CD4-positive, alpha-beta T cell treated with Interleukin-6 at 100 ng/mL for 8 hours (primary cell): ENCODE measurements at regions not wholly inside any gene's neighbourhood (a gene's known extent, or its start where the extent isn't known, plus 50 kb on each side); places are given as distances from the start of the nearest gene placed in this dataset.

ENCODE experiments used
- DNase-seq: peaks from one replicate; pipeline ENCODE4 v3.0.0-alpha.2; 2020; ENCODE audit warnings: mixed read lengths, low spot score

GRCh38 chr11:37072538-37073055, 474.6 kb upstream of the RAG2 start:
- DNase-seq, result no peak

DNA sequence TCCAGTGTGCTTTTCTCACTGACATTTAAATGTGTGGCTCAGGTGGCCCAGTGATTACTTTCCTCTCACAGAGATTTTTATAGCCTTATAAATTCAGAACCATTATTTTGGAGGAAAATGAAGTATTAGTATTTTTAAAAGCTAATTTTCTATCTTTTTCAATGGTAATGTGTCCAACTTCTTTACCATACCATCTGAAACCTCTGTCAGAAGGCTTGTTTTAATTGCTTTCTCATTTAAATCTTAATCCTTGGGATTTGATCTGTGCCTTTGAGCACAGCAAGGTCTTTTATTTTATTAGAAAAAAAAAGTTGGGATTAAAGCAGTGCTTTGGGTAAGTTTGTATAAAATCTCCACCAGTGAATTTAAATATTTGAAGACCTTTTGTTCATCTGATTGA, 452.3 kb upstream of the RAG2 start:
- DNase-seq, result no peak

- DNase-seq, result no peak
These were observed 442.9 kb upstream of the RAG2 start for GRCh38 chr11:37040921-37041320.

DNA sequence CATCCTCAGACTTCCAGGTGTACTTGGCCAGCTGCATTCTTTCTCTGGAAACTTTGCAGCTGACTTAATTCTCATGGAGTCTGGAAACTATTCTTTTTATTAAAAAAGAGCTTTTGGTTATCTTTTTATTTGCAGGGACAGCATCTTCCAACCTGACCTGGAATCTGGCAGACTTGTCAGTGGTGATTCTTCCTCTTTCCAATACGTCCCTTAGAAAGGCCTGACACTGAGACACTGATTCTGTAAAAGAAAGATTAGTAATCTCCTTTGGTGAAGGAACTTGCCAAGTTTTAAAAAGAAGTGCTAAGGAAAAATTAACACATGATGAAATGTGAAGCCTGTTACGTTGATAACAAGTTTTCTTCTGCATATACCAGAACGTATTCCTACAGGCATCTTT, 440.9 kb upstream of the RAG2 start:
- no peak for DNase-seq

- no peak for DNase-seq
These were observed 428.7 kb upstream of the RAG2 start for GRCh38 chr11:37026741-37027140.

DNA sequence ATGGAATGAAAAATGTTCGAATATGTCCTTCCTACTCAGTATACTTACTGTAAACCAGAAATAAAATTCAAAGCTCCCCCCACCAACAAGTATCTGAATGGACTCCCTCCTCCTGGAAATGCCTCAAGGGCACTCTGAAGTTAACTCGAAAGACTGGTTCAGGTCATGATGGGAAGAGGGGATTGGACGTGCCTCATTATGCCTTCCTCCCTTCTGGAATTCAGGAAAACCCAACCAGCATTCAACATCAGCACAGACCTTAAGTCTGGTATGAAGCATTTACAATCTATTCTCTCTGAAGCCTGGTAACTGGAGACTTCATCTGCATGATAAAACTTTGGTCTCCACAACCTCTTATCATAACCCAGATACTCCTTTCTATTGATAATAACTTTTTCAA, 428.3 kb upstream of the RAG2 start:
- DNase-seq, result no peak

GRCh38 chr11:37006563-37006962, 408.5 kb upstream of the RAG2 start:
- no peak for DNase-seq

GRCh38 chr11:37002831-37003230, 404.8 kb upstream of the RAG2 start:
- no peak for DNase-seq

- DNase-seq, result no peak
These were observed 399.6 kb upstream of the RAG2 start for GRCh38 chr11:36997656-36998055.

- DNase-seq, result no peak
These were observed 398.8 kb upstream of the RAG2 start for GRCh38 chr11:36996795-36997194.

DNA sequence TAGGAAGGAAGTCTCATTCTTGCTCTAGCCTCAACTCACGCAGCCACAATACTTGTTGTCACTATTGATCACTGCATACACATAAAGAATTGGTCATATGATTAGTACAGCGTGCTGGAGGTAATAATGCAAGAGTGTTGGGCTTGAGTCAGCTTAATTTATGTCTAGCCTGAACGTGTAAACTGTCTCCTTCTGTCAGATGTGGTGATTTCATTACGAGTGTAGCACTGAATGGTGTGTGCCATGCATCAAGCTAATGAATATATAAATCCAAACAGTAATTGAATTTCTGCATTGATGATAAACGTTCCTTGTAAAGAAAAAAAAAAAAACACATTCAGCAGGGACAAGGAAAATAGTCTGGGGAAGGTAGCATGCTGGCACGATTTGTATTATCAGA, 396.2 kb upstream of the RAG2 start:
- DNase-seq, result no peak

DNA sequence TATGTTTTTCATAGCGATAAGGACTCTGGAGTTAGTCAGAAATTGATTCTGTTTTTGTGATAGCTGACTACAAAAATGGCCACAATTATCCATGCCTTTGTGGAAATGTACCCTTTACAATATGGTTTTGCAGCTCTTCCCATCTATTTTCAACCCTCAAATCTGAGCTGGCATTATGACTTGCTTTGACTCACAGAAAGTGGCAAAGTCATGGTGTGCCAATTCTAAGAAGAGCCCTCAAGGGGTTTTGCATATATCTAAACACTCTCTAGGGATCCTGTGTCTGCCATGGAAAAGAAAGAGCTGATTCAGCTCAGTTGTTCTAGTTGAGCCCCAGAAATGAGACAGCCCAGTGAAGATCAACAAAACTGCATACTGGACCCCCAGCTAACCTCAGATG, 390.5 kb upstream of the RAG2 start:
- no peak for DNase-seq

- no peak for DNase-seq
These were observed 387.5 kb upstream of the RAG2 start for GRCh38 chr11:36985562-36985961.

- no peak for DNase-seq
These were observed 378.7 kb upstream of the RAG2 start for GRCh38 chr11:36976741-36977140.

DNA sequence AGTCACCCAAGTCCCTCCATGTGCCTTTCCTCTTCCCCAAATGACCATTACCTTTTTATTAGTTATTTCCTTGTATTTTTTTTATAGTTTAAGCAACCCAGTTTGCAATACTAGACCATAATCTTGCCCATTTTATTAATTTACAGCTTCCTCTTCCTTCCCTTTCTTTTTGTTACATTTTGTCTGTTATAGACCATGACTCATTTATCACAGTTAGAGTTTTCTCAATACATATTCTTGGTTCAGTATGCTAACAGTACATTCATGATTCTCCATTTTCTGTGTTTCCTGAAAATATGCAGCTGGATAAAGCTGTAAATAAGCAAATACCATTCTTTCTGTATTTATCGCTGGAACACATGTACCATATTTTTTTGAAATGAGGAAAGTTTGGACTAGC, 376.7 kb upstream of the RAG2 start:
- DNase-seq, result no peak

GRCh38 chr11:36953976-36954375, 355.9 kb upstream of the RAG2 start:
- no peak for DNase-seq

- DNase-seq, result no peak
These were observed 350.6 kb upstream of the RAG2 start for GRCh38 chr11:36948460-36949127.

DNA sequence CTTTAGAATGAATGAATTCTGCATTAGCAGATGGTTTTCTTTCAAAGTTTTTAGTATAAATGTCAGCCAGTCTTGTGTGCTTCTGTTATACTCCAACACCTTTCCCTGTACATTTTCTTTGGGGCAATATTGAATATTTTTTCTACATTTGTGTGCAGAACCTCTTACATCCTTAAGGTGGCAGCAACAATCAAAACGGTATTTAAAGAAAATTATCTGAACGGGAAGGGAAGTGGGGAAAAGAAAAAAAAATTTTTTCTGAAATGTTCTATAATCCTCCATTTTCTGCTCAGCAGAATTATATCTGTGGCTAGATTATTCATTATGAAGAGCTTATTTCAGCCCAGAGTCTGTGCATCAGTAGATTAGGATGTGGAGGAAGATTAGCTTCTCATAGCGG, 347.3 kb upstream of the RAG2 start:
- DNase-seq, result no peak

GRCh38 chr11:36933481-36933880, 335.4 kb upstream of the RAG2 start:
- no peak for DNase-seq

GRCh38 chr11:36931139-36931538, 333.1 kb upstream of the RAG2 start:
- no peak for DNase-seq

- no peak for DNase-seq
These were observed 332.2 kb upstream of the RAG2 start for GRCh38 chr11:36930256-36930655.

DNA sequence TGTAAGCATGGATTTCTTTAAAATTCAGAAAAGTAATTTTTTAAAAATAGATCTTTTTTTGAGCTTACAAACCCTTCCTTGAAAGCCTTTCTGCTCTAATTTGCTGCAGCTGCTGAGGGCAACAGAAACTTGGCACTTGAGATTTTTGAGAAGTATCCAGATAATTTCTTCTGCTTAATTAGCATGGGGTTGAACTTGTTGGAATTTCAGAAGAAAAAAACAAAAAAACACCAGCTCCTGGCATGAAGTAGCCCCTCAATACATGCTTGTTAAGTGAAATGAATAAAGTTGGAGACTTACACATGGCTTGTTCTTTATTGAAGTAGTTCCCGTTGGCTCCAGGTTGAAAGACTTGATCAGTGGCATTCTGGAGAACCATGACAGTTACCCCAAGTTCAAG, 331.4 kb upstream of the RAG2 start:
- DNase-seq, result no peak

- no peak for DNase-seq
These were observed 330.6 kb upstream of the RAG2 start for GRCh38 chr11:36928621-36929020.

DNA sequence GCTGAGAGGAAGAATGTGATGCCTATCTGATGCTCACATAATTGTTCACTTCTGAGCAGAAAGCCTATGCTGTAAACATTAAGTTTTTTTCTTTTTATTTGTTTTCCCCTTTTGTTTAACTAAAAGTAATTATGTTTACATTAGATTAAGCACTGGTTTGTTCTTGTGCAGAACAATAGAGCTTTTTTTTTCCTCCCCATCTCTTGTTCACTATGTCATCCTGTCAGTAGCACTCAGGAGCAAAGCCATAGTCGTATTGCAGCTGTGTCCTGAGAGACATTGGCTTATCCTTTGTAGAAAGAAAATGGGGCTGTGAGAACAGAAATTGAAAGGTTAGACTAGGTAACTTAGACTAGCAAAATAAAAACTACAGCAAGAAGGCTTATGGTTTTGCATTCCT, 301.8 kb upstream of the RAG2 start:
- no peak for DNase-seq

DNA sequence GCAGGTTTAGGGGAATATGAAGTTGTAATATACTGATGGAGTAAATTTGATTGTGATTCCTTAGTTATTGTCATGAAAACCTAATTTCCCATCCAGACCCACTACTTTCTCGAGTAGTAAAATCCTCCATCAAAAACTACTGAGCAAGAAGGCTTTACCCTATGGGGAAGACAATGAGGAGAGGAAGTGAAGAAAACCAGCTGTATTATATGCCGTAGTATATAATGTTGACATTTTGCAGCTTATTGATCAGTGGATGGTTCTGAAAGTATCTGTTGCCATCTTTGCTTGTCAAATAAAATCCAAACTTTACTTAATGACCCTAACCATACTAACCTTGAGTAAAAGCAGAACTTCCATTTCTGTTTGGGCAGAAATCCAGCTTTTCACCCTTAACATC, 292.8 kb upstream of the RAG2 start:
- no peak for DNase-seq
